KOPT-K1 (cell line): ENCODE measurements at regions not wholly inside any gene's neighbourhood (a gene's known extent, or its start where the extent isn't known, plus 50 kb on each side); places are given as distances from the start of the nearest gene placed in this dataset.

ENCODE experiments used
- H3K27ac ChIP-seq: fragments of 200-600 bp; sonication (generic); 2 replicates; pipeline ENCODE4 v1.5.1; 2016; ENCODE audit warnings: antibody characterized with exemption, mild to moderate bottlenecking, low read depth, low read length; ENCODE audit not compliant: poor library complexity, severe bottlenecking
- H3K36me3 ChIP-seq: fragments of 200-600 bp; sonication (generic); 2 replicates; pipeline ENCODE4 v1.5.1; 2017; ENCODE audit warnings: antibody characterized with exemption, mild to moderate bottlenecking, low read length, moderate library complexity; ENCODE audit not compliant: insufficient read depth
- H3K9me3 ChIP-seq: fragments of 200-600 bp; sonication (generic); 2 replicates; pipeline ENCODE4 v1.5.1; 2017; ENCODE audit warnings: antibody characterized with exemption, low read length, mild to moderate bottlenecking; ENCODE audit not compliant: insufficient read depth, poor library complexity, severe bottlenecking

DNA sequence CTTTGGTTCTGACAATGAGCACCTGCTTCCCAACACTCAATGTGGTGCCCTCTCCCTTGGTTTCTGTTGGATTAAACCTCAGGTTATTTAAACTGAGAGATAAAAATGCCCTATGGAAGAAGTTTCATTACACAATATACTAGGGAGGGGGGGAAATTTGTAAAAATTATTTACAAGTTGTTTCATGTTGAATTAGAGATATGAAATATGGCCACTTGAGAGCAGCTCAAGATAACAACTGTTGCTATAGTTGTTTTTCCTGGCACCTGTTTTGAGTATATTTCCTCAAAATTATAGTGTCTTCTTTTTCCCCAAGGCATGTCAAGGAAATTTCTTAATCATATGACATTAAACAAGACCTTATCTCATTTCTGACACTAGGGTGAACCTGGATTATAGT is 101.7 kb upstream of the COL6A5 start:
- Histone ChIP-seq H3K27ac (no peak overlapping the region), H3K9me3 (no peaks in the 10 kb centered on the region)

DNA sequence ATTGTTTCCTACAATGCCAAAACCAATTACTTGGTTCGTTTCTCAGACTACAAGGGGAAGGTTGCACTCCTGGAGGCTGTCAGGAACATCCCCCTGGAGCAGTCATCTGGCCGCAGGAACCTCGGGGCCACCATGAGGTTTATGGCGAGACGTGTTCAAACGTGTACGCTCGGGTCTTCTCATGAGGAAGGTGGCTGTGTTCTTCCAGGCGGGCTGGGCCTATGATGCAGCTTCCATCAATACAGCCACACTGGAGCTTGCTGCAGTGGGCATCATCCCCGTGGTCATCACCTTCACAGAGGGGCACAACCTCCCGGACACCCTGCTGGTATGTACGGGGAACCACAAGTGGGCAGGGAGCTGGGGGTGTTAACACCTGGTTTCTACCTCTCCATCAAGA is 94.5 kb upstream of the COL6A5 start:
- H3K9me3 ChIP-seq: no peaks in the 10 kb centered on the region
- H3K27ac ChIP-seq: no peak overlapping the region
- no peaks in the 10 kb centered on the region for H3K36me3 ChIP-seq

More for the DNA sequence above, 101.7 kb upstream of the COL6A5 start:
- no peaks in the 10 kb centered on the region for H3K36me3 ChIP-seq

DNA sequence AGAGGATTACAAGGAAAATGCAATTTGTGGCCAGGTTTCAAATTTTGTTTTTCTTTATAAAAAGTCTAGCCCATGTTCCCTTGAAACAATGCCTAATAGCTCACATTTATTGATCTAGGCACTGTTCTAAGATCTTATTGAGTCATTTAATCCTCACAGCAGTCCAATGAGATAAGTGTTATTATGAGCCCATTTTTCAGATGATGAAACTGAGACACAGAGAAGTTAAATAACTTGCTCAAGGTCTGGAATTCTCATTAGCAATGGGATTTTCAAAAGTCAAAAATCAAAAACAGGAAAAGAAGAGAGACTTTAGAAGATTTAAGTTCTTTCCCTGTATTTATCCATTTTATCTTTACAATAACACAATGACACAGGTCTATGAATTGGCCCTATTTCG is 90.0 kb upstream of the COL6A5 start:
- no peak overlapping the region for H3K27ac ChIP-seq
- H3K36me3 ChIP-seq: no peaks in the 10 kb centered on the region
- H3K9me3 ChIP-seq: no peaks in the 10 kb centered on the region

DNA sequence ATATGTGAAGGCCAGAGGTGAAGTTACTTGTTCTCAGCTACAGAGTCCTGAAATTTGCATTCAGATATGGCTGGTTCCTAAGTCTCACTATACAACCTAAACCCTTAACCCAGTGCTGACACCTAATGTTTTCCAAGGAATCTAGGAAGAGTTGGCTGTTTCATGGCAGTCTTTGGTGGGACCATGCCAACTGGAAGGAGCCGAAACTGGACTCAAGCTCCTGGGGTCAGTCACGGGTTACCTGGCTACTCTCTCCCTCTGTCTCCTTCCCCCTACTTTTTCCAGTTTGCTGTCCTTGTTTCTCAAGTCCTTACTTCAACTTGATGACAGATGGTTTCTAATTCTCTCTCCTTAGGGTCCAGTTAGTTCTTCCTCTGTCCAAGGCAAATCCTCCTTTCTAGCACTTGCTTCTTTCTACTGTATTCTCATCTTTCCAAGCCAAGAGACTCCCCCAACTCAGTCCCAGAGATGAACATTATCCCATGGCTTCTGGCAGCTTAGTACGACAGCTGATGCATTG is 88.6 kb upstream of the COL6A5 start:
- H3K36me3 ChIP-seq: no peaks in the 10 kb centered on the region
- no peaks in the 10 kb centered on the region for H3K9me3 ChIP-seq
- H3K27ac ChIP-seq: no peak overlapping the region

DNA sequence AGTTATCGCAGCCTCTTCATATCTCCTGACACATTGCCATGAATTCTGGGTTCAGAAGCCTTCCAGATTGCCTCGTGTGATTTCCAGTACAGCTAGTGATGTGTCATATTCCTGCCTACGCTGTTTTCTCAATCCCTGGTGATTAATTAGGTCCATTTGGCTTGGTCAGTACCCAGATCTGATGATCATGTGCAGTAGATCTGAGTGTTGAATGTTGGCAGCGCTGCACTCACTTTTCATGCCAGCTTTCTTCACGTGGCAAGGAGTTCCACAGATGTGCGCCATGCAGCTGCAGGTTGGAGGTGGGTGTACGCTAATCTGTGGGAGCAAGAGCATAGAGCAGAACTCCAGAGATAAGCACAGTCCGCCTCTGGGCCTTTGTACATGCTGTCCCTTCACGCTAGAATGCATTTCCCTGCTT is 86.9 kb upstream of the COL6A5 start:
- Histone ChIP-seq H3K27ac (no peak overlapping the region), H3K9me3 (no peaks in the 10 kb centered on the region), H3K36me3 (no peaks in the 10 kb centered on the region)

DNA sequence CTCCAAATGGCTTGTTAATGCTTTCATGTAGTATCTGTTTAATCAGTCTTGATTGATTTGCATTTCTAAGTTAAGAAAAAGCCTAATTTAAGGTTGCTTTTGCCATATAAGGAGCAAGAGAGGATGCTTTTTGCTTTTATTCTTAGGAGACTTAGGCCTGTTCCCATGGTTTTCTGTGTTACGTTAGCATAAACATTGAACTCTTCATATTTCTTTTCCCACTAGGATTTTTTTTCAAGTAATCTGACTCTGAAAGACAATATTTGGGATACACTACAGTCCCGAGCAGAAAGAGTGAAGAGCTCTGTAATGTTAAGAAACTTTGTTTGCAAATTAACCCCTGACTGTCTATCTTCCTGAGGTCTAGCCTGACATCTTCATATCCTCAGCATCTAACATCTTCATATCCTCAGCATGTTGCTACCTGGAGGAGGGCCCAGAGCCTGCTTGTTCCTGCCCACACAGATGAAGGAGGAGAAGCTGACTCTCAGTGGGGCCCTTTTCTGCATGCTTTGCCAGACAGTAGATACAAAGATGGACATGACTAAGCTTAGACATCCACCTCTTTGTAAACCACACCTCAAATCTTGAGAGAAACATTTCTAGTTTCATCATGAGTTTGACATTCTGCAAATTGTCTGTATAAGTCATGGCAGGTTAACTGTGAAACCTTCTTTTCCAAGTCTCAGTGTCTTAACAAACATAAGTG is 86.2 kb upstream of the COL6A5 start:
- Histone ChIP-seq H3K36me3 (no peaks in the 10 kb centered on the region), H3K9me3 (no peaks in the 10 kb centered on the region), H3K27ac (no peak overlapping the region)

DNA sequence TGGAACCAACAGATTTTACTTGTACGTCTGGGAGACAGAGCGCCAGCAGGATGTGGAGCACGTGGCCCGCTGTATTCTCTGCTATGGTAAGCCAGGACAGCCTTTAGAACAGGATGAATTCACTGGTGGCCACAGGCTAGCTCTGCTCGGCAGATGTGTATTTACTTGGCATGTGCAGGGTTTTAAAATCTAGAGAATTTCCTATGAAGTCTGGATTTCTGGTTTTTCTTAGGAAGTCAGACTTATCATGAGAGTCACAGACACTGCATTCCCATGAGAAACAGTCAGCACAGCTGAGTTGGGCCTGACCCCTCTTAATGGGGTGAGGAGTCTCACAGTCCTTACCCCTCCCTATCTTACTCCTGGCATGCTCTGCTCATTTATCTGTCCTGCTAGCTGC is 84.6 kb upstream of the COL6A5 start:
- Histone ChIP-seq H3K36me3 (no peaks in the 10 kb centered on the region), H3K9me3 (no peaks in the 10 kb centered on the region), H3K27ac (no peak overlapping the region)

DNA sequence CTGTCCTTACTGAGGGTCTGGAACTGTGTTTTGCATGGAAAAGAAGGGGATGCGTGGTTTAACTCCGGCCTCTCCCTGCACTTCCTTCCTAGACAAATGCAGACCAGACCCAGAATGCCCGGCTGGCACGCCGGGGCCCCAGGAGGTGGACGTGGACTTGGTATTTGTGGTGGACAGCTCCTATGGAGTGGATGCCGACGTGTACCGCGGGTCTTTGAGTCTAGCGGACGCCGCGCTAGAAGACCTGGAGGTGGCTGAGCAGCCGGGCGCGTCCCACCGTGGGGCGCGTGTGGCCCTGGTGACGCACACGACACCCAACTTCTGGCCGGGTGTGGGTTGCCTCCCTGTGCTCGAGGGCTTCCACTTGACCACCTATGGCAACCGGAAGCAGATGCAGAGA is 81.8 kb upstream of the COL6A5 start:
- Histone ChIP-seq H3K36me3 (no peaks in the 10 kb centered on the region), H3K27ac (no peak overlapping the region), H3K9me3 (no peaks in the 10 kb centered on the region)

DNA sequence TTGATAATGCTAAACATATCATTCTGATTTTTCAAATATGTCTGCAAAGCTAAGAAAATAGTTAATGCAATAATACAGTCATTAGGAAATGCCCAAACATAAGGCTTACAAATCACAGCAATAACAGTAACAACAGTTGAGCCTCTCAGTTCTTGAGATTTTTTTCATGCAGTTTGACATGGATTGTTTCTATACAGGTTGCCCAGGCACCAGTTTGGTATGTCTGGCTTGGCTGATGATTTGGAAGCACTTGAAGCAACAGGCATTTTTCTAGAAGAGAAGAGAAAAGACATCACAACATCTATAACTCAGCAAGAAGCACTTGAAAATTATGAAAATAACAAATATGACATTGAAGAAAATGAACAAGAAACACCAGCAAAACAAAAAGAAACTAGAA is 78.7 kb upstream of the COL6A5 start:
- H3K9me3 ChIP-seq: no peaks in the 10 kb centered on the region
- H3K36me3 ChIP-seq: no peaks in the 10 kb centered on the region
- no peak overlapping the region for H3K27ac ChIP-seq

DNA sequence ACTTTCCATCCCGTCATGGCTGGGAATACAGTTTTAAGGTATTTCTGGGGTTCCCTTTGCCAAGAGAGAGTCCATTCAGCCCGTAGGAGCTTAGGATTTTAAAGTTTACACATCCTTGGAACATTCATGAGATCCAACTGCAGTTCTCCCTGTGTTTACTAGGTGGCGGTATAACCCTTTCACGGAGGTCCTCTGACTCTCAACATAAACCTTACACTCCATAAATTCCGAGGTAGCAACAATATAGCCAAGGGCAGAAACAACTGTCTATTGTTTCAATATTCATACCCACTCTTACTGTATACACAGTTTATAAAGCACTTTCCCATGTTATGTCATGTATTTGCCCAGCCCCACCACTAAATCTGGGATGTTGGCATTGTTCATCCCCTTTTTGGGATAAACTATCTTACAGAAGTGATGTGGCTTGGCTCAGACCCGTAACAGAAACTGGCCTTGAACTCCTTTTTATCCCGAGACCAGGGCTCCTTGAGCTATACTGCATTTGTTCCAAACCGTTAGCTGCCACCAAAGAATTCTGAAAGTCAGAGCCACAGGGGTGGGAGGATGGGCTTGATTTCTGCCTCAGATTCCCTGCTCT is 69.2 kb upstream of the COL6A5 start:
- Histone ChIP-seq H3K27ac (no peak overlapping the region), H3K36me3 (no peaks in the 10 kb centered on the region), H3K9me3 (no peaks in the 10 kb centered on the region)

DNA sequence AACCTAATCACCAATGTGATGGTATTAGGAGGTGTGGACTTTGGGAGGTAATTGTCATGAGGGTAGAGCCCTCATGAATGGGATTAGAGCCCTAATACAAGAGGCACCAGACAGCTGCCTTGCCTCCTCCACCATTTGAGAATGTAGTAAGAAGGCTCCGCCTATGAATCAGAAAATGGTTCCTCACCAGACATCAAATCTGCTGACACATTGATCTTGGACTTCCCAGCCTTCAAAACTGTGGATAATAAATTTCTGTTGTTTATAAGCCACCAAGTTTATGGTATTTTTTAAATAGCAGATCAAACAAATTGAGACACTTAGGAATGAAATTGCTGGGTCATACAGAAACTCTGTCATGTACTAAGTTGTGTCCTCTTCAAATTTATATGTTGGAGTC is 56.8 kb upstream of the COL6A5 start:
- no peaks in the 10 kb centered on the region for H3K36me3 ChIP-seq
- H3K27ac ChIP-seq: no peak overlapping the region

DNA sequence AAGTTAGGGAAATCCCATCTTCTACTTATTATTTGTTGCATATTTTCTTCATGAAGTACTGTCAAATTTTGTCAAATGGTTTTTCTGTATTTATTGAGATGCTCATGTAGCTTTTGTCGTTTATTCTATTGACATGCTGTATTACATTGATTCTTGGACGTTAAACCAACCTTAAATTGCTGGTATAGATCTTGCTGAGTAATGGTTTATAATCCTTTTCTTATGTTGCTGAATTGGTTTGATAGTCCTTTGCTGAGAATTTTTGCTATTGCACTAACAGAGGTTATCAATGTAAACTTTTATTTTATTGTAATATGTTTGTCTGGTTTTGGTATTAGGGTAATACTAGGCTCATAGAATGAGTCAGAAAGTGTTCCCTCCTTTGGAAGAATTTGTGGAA is 54.3 kb upstream of the COL6A5 start:
- Histone ChIP-seq H3K27ac (no peak overlapping the region), H3K36me3 (no peaks in the 10 kb centered on the region)

More for the DNA sequence above, 56.8 kb upstream of the COL6A5 start:
- no peaks in the 10 kb centered on the region for H3K9me3 ChIP-seq

DNA sequence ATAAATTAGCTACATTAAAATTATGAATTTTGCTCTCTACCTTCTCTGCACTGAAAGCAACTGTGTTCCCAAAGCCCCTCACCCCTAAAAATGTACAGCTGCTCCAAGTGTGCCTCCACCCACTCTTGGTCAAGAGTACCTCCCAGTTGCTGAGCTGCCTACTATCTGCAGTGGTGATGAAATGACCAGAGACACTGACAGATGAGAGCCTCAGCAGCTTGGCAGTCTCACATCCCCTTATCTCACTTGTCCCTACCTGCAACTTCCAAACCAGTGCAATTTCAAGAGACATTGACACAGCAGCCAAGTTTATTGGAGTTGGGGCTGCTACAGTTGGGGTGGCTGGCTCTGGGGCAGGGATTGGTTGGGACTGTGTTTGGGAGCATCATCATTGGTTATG is 52.2 kb upstream of the COL6A5 start:
- Histone ChIP-seq H3K27ac (no peak overlapping the region), H3K36me3 (no peaks in the 10 kb centered on the region), H3K9me3 (no peaks in the 10 kb centered on the region)

More for the DNA sequence above, 54.3 kb upstream of the COL6A5 start:
- no peaks in the 10 kb centered on the region for H3K9me3 ChIP-seq
